ENCODE measurements at regions not wholly inside any gene's neighbourhood (a gene's known extent, or its start where the extent isn't known, plus 50 kb on each side); places are given as distances from the start of the nearest gene placed in this dataset.

DNA sequence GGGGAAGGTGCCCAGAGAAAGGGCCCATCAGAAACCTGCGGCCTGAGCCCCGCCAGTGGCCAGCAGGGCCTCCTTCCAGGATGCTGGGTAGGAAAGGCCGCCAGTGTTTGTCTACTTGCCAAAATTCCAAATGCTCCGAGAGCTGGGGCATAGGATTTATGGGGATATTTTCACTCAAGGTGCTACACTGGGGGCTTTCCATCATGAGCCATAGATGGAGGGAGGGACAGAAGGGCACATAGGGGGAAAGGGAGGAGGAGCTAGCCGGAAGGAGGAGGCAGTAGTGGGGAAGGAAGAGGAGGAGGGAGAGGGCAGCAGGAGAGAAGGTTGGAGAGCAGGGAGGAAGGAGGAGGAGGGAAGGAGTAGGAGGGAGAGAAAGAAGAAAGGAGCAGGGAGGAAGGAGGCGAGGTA is 494.7 kb upstream of the PROK2 start:
- Histone ChIP-seq H3K4me1 (peaks cover 10% of the 10 kb centered on the region), H3K27ac (replicated peaks) (no peak overlapping the region), H3K36me3 (no peaks in the 10 kb centered on the region), H3K27me3 (ENCODE audit: low read depth) (no peaks in the 10 kb centered on the region), H3K4me3 (no peak overlapping the region), H3K9me3 (replicated peaks) (peaks cover 9% of the 10 kb centered on the region)
- intact Hi-C loops (cut with micrococcal nuclease): no loop called here
- TF ChIP-seq, protein P1, sequence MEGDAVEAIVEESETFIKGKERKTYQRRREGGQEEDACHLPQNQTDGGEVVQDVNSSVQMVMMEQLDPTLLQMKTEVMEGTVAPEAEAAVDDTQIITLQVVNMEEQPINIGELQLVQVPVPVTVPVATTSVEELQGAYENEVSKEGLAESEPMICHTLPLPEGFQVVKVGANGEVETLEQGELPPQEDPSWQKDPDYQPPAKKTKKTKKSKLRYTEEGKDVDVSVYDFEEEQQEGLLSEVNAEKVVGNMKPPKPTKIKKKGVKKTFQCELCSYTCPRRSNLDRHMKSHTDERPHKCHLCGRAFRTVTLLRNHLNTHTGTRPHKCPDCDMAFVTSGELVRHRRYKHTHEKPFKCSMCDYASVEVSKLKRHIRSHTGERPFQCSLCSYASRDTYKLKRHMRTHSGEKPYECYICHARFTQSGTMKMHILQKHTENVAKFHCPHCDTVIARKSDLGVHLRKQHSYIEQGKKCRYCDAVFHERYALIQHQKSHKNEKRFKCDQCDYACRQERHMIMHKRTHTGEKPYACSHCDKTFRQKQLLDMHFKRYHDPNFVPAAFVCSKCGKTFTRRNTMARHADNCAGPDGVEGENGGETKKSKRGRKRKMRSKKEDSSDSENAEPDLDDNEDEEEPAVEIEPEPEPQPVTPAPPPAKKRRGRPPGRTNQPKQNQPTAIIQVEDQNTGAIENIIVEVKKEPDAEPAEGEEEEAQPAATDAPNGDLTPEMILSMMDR (IDR thresholded peaks at IDR 0.05; ENCODE audit: borderline replicate concordance): no peak
- no peak for DNase-seq

GRCh38 chr3:72279068-72279604 is 494.2 kb upstream of the PROK2 start:
- no peaks in the 10 kb centered on the region for H3K27me3 ChIP-seq (ENCODE audit: low read depth)
- intact Hi-C loops (cut with micrococcal nuclease): no loop called here
- no peak overlapping the region for H3K4me3 ChIP-seq
- no peak overlapping the region for H3K27ac ChIP-seq (replicated peaks)
- TF ChIP-seq, protein P1 (IDR thresholded peaks at IDR 0.05; ENCODE audit: borderline replicate concordance): no peak
- peaks cover 9% of the 10 kb centered on the region for H3K9me3 ChIP-seq (replicated peaks)
- DNase-seq: no peak
- peaks cover 15% of the 10 kb centered on the region for H3K4me1 ChIP-seq
- no peaks in the 10 kb centered on the region for H3K36me3 ChIP-seq

DNA sequence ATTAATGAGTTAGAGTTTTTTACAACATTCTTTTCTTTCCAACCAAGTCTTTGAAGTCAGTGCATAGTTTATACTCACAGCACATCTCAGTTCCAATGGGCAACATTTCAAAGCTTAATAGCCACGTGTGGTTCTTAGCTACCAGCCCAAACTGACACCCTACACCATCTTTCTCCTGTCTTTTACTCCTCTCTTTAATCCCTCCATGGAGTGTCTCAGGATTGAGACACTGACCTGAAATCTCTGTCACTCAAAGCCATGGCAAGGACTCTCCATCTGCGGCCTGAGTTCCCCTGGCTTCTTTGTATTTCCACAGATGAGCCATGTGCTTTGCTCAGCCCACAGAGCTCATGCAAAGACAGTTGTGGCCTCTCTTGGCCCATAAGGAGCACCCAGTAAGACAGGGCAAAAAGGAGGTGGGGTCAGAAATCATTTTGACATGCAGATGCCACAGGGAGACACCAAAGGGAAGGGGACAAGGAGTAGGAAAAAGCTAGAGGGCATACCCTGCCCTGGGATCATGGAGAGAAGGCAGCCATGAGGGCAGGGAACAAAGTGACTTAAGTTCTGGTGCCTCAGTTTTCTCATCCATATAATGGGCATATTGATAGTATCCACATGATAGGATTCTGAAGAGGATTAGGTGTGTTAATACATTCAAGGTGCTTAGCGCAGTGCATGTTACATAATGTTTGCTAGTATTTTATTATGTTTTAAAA is 493.6 kb upstream of the PROK2 start:
- no peak overlapping the region for H3K27ac ChIP-seq (replicated peaks)
- H3K27me3 ChIP-seq (ENCODE audit: low read depth): no peaks in the 10 kb centered on the region
- no peak for DNase-seq
- H3K9me3 ChIP-seq (replicated peaks): peaks cover 9% of the 10 kb centered on the region
- intact Hi-C loops (cut with micrococcal nuclease): no loop called here
- peaks cover 21% of the 10 kb centered on the region for H3K4me1 ChIP-seq
- TF ChIP-seq, protein P1 (IDR thresholded peaks at IDR 0.05; ENCODE audit: borderline replicate concordance): no peak
- no peaks in the 10 kb centered on the region for H3K36me3 ChIP-seq
- H3K4me3 ChIP-seq: no peak overlapping the region

DNA sequence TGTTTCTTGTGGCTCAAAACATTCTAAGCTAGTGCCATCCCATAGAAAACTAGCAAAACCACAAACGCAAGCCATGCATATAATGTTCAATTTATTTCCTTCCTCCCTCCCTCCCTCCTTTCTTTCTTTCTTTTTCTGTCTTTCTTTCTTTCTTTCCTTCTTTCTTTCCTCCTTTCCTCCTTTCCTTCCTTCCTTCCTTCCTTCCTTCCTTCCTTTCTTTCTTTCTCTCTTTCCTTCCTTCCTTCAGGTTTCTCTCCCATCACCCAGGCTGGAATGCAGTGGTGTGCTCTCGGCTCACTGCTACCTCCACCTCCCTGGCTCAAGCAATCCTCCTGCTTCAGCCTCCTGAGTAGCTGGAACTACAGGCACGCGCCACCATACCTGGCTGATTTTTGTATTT is 492.8 kb upstream of the PROK2 start:
- Histone ChIP-seq H3K27me3 (ENCODE audit: low read depth) (no peaks in the 10 kb centered on the region), H3K36me3 (no peaks in the 10 kb centered on the region), H3K4me3 (no peak overlapping the region), H3K9me3 (replicated peaks) (peaks cover 2% of the 10 kb centered on the region), H3K4me1 (peaks cover 28% of the 10 kb centered on the region), H3K27ac (replicated peaks) (no peak overlapping the region)
- TF ChIP-seq, protein P1 (IDR thresholded peaks at IDR 0.05; ENCODE audit: borderline replicate concordance): no peak
- no peak for DNase-seq
- intact Hi-C loops (cut with micrococcal nuclease): no loop called here

DNA sequence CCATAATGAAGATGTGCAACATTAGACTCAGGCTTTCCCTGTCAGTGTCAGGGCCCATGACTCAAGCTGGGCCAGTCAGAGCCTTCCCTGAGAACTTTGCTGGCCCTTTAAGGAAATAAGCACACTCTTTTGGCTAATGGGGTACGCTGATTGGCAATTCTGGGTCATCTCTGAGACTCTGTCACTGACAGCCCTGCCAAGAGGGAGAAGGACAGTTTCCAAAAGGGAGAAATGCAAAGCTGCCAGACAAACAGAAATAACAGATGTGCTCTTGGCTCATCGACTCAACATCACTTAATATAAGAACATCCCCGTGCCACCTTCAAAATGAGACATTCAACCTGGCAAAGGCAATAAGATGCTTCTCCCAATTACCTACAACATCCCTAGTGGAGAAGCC is 491.9 kb upstream of the PROK2 start:
- intact Hi-C loops (cut with micrococcal nuclease): no loop called here
- Histone ChIP-seq H3K4me3 (no peak overlapping the region), H3K27me3 (ENCODE audit: low read depth) (no peaks in the 10 kb centered on the region), H3K27ac (replicated peaks) (no peak overlapping the region), H3K36me3 (no peaks in the 10 kb centered on the region), H3K9me3 (replicated peaks) (no peaks in the 10 kb centered on the region), H3K4me1 (peaks cover 36% of the 10 kb centered on the region)
- TF ChIP-seq, protein P1 (IDR thresholded peaks at IDR 0.05; ENCODE audit: borderline replicate concordance): no peak
- no peak for DNase-seq
